GM21717 (cell line): ENCODE measurements at regions not wholly inside any gene's neighbourhood (a gene's known extent, or its start where the extent isn't known, plus 50 kb on each side); places are given as distances from the start of the nearest gene placed in this dataset.
"Not testable (repeated sequence)": the region's sequence is repeated elsewhere in the genome, so short reads cannot be mapped to it uniquely, and the experiment has no call there.

Experiments used
- ATAC-seq: cut with Tn5 transposase; IDR thresholded peaks from one replicate; pipeline ENCODE4 v1.9.1; 2021; ENCODE audit warnings: mild to moderate bottlenecking, moderate library complexity; ENCODE audit not compliant: unreplicated experiment

GRCh38 chr6:90892271-90892670 is 305.4 kb upstream of the MAP3K7 start:
- ATAC-seq, result no peak

- ATAC-seq, result no peak
Measured at GRCh38 chr6:90891355-90891754, 304.5 kb upstream of the MAP3K7 start.

GRCh38 chr6:90890683-90891330 is 303.9 kb upstream of the MAP3K7 start:
- ATAC-seq, result no peak

- no peak for ATAC-seq
Measured at GRCh38 chr6:90887764-90888163, 300.9 kb upstream of the MAP3K7 start.

DNA sequence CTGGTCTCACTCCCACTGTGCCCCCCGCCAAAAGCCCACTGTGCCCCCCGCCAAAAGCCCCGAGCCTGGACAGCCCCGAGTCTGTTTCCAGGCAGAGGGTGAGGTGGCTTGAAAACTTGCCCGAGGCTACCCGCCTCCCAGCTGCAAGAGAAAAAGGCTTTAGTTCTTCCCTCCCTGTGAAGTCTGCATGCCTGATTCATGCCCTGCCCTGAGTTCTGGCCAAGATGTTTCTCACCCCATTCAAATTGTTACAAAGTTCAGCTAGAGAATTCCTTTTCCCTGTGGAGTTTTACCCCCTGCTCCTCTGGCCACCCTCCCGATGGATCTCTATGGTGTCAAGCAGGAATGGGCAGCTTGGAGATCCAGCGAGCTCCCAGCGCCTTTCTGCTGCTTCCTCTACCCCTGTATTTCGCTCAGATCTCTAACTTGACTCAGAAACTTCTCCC is 298.8 kb upstream of the MAP3K7 start:
- ATAC-seq, result no peak

- not testable (repeated sequence) for ATAC-seq
Measured at GRCh38 chr6:90885137-90885536, 298.3 kb upstream of the MAP3K7 start.

GRCh38 chr6:90877616-90878015 is 290.7 kb upstream of the MAP3K7 start:
- ATAC-seq, result no peak

GRCh38 chr6:90874931-90875330 is 288.1 kb upstream of the MAP3K7 start:
- ATAC-seq, result no peak

- no peak for ATAC-seq
Measured at GRCh38 chr6:90872981-90873380, 286.1 kb upstream of the MAP3K7 start.

GRCh38 chr6:90870561-90870960 is 283.7 kb upstream of the MAP3K7 start:
- no peak for ATAC-seq

- ATAC-seq, result no peak
Measured at GRCh38 chr6:90868656-90869055, 281.8 kb upstream of the MAP3K7 start.

DNA sequence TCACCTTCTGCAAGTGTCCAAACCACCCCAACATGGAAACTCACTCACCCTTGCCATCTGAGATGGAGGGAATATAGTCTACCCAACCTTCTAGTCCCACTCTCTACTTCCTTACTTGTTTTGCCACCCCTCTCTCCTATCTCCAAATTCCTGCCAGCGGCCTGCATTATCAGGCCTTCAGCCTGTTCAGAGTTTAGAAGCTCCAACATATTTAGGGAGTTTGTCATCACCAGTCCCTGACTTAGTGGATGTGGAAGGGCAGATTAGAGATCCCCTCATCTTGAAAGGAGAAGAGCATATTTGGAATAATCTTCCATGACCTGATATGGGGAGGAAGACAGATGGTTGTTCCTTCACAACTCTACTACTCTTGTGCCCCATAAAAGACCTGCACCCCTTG is 281.4 kb upstream of the MAP3K7 start:
- no peak for ATAC-seq

DNA sequence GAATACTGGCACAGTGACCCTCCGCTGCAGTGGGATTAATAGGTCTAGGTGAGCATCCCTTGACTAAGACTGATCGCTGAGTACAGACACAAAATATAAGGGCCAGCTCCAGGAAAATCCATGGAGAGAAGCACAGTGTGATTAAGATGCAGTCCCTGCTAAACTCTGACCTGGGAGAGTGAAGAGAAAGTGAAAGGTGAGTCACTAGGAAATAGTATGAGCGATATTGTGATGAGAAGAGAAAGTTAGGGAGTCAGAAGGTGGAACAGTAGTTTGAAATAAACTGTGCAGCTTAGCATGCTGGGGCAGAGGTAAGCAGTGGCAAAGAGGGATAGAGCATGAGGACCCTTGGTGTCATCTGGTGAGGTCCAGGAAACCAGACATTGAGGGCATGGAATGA is 278.6 kb upstream of the MAP3K7 start:
- ATAC-seq, result no peak

- no peak for ATAC-seq
Measured at GRCh38 chr6:90863043-90863442, 276.2 kb upstream of the MAP3K7 start.

DNA sequence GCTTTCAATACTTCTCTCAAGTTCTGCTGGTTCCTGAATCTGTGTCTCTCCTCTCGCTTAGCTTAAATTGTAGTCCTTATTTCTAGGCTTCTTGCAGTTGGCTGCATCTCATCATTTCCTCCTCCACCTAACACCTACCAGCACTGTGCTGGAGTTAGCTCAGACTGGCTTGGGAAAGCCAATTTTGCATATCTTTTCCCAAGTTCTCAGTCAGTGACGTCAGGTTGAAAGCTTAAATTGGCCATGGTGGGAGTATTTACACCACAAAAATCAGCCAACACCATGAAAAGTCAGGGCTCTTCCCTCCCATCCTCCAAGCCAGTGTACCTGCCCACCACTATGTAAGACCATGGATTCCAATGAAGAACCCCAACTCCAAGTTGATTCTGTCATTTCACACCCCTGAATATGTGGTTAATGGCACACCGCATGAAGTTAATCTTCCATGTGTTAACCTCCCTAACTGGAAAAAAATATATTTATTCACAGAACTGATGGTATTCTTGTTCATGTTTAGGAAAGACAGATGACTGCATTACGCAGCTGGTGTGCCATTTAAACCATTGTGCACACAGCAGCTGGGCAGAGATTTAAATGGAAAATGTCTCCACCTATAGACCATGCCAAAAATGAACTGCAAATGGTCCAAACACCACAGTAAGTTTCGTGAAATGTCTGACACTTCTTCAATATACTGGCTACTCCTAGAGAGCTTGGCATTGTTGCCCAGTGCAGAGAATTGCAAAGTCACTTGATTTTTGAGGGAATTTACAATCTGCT is 274.1 kb upstream of the MAP3K7 start:
- no peak for ATAC-seq

- no peak for ATAC-seq
Measured at GRCh38 chr6:90859612-90860011, 272.7 kb upstream of the MAP3K7 start.

GRCh38 chr6:90859056-90859455 is 272.2 kb upstream of the MAP3K7 start:
- no peak for ATAC-seq

DNA sequence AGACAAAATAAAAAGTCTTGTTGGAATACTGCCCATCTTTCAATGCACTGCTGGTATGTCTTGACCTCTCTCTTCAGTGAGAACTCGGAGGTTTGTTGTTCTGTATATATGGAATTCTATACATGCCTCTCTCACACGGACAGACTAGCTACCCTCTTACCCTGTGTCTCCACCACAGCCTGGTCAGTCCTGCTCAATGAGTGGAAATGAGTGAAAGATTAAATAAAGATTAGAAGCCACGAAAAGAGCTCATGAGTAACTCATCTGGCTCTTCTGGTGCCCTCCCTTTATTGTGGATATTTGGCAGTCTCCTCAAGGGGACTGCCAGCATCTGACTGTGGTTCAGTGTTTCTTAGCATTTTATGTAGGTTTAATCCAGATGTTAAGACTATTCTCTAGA is 262.8 kb upstream of the MAP3K7 start:
- ATAC-seq, result no peak

DNA sequence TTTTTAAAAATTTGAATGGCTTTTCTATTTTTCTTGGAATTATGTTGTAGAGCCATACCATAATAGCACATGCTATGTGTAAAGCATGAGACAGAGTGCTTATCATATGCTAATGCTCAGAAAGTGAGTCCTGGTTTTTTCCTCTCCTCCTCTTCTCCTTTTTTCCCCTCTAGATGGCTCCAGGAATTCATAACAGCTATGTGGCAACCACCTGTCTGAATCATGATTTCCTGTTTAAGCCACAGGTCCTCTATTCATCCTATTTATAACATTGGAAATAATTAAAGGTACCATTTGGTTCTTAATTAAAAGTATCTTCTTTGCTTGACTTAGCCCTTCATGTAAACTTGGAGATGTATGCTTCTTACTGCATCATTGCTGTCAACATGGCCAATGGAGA is 260.0 kb upstream of the MAP3K7 start:
- no peak for ATAC-seq

DNA sequence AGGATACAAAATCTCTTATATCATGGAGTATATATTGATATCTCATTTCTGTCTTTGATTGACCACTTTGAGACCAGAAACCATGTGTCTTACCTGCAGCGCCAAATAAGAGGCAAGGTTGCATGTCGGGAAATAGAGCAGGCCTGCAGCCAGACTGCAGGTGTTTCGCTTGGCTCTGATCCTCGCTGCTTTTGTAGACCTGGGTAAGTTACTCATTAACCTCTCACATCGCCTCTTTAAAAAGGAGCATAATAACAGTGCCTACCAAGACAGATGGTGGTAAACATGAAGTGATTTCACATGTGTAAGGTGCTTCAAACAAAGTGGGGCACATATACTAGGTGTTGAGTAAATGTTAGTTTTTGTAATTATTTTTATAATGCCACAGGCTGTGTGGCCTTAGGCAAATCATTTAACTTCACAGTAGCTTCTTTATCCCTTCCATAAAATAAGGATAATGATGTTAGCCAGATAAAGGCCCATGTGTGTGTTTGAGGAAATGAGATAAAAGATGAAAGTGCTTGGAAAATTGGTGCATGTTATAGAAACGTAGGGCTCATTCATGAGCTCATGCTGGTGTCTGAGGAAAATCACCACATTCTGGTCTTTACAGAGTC is 248.8 kb upstream of the MAP3K7 start:
- ATAC-seq, result no peak

- ATAC-seq, result no peak
Measured at GRCh38 chr6:90829311-90829710, 242.4 kb upstream of the MAP3K7 start.

GRCh38 chr6:90820436-90820835 is 233.6 kb upstream of the MAP3K7 start:
- no peak for ATAC-seq
